Right hindlimb (tissue), 1 donor: ENCODE measurements at regions not wholly inside any gene's neighbourhood (a gene's known extent, or its start where the extent isn't known, plus 50 kb on each side); places are given as distances from the start of the nearest gene placed in this dataset.
A peak's percentile ranks its signal among the peaks of the same experiment; 100 is the strongest.

ENCODE experiments used
- DNase-seq: peaks from one replicate; pipeline ENCODE4 v3.0.0-alpha.2; 2018

DNA sequence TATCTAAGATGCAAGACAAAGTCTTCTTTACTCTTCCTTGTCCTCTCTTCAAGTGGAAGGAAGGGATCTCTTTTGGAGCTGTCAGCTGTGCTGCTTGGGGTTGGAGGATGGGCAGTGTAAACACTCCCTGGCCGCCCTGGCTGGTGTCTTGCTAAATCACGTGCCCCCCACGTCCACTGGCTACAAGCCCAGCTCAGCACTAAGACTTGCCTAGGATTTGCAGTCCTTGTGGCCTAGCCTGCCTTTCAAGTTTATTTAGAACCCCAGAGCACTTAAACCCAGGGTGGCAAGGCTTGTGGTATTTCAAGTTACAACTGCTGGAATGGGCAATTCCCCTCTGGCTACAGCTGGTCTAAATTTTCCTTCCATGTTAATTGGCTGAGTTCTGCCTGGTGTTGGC lies 272.4 kb upstream of the MYO3A start:
- no peak for DNase-seq

DNA sequence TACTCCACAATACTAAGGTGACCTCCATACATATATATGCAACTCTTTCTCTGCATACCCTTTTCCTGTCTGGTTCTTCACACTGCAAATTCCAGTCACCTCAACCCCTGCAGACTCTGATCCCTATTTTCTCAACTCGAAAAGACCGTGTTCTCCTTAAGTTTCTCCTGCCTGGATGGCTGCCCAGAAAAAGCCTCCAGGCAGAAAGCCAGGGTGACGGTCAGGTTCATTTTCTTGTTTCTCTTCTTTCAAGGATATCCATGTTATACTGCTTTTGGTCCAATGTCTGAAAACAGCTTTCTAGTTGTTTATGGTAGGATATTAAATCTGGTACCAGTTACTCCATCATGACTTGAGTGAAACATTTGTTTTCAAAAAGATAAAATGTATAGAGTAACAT lies 267.8 kb upstream of the MYO3A start:
- peak; percentile 55 for DNase-seq

DNA sequence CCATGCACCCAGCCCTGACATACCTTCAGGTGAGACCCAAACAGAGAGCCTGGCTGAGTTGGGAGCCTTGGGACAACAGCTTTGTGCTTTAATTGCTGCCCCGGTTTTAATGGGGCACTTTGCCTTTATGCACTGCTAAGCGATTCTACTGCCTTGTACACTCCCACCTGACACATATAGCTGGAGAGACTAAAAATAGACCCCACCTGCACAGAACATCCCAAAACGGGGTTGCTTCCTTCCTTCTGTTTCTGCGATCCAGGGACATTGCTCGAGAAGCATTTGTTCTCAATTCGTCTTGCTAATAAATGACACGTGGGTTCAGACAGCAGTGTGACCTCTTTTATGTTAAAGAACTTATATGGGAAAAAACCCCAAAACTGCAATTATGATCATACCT lies 258.8 kb upstream of the MYO3A start:
- no peak for DNase-seq

DNA sequence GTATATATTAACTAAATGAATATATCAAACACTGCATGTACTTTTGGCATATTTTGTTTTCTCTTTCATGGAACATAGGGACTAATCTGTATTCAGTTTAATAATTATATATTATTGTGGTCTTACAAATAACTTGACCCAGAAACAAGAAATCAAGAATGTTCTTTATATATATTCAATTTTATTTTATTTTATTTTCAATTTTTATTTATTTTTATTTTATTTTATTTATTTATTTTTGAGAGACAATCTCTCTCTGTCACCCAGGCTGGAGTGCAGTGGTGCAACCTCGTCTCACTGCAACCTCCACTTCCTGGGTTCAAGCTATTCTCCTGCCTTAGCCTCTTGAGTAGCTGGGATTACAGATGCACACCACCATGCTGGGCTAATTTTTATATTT lies 258.4 kb upstream of the MYO3A start:
- DNase-seq = no peak

DNA sequence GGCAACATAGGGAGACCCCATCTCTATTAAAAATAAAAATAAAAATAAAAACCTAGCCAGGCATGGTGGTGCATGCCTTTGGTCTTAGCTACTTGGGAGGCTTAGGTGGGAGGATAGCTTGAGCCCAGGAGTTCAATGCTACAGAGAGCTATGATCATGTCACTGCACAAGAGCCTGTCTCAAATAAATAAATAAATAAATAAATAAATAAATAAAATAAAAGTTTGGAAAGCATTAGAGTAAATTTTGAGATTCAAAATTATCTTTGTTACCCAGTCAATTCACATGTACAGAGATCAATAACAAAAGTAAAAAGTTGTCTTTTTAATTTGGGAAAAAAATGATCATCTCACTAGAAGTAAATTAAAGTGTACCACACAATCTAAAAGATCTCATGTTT lies 255.8 kb upstream of the MYO3A start:
- DNase-seq = no peak

DNA sequence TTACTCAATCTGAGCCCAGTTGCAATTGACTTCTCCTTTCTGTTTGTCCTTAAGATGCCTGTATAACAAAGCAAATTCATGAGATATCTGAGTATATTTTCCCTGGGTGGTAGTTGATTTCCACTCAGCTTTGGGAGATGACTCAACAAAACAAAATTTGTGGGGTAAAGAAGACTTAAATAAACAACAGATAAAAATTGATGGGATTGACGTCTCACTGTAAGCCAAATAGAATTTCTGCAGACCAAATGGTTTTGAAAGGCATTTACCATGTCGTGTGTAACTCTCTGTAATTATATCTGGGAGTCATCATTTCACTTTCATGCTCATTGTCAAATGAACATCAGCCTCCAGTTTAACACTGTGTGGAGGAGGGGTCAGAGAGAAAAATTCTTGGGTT lies 255.4 kb upstream of the MYO3A start:
- DNase-seq = no peak

DNA sequence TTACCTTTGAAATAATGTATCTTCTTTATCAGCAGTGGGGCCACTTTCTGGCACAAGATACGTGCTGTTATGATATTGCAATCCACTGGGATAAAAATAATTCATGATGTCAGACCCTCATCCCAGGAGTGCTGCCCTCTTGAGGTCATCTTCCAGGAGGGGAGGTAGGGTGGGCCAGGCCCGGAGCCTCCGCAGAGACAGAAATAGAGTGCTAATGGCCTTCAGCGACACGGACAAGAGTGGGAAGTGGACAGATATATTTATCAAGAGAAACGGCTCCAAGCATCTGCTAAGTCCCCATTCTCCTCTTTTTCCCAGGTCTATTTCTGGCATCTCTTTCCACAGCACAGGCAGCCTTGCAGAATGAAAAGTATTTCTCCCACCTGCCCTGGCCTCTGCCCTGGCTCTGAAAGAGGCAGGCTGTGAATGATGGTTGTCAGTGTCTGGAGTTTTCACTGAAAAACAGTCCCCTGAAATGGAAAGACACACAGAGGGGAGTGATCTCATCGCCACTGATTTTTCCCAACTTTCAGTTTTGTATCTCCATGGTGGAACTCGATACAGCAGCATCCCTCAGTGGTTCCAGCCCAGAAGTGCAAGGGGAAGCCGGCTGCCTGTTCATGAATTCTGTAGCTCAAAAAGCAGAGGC lies 251.7 kb upstream of the MYO3A start:
- peak; percentile 62 for DNase-seq

DNA sequence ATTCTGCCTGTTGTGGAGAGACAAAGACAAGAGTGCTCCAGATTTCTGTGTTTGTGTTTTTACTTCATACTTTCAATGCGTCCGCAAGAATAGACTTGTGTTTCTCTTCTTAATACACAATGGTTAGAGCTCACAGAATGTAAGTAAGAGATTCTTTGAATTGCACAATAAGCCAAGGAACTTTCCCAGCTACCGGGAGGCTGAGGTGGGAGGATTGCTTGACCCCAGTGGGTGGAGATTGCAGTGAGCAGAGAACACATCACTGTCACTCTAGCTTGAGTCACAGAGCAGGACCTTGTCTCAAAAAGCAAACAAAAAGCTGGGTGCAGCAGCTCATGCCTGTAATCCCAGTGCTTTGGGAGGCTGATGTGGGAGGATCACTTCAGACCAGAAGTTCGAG lies 250.7 kb upstream of the MYO3A start:
- DNase-seq = no peak

DNA sequence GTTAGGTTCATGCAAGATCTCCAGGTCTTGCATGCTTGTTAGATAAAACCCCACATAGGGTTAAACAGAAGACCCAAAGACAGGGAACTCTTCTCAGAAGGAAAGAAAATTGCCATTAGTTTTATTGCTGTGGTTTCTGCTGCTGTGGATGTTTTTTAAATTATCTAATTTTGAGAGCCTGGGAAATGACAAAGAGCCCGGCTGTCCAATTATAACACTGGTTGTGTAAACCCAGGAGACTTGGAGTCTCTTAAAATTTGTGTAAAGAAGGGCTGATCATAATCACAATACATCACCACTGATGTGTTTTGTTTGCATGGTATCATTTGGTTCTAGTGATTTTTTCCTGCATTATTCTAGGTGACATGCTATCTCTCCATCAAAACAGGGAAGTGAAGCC lies 246.5 kb upstream of the MYO3A start:
- no peak for DNase-seq

DNA sequence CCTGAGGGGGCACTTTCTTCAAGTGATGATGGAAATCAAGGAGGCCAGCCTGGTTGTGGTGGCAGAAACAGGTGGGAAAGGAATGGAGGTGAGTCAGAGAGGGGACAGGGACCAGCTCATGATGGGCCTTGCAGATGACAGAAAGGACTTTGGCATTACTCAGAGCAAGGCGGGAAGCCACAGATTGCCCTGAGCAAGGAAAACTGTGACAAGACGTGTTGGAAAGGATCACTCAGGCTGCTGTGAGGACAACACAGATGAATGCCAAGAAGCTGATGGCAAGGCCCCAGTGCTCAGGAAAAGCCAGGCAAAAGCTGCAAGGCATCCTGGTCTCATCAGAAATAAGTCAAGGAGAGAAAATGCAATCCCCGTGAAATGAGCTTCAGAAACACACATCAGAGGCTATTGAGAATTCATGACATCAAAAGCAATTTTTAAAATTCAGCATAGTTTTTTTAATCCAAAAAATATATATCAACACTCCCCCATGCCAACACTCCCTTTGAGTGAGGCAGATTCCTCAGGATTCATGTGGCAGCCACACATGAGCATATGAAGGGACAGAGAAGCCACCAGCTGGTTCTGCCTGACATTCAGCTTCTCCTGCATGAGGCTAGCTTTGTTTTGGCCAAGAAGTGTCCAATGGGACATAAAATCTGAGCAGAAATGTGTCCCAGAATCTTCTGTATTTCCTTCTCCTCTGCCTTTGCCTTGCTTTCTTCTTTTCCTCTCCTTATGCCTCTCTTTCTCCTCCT lies 244.5 kb upstream of the MYO3A start:
- no peak for DNase-seq

DNA sequence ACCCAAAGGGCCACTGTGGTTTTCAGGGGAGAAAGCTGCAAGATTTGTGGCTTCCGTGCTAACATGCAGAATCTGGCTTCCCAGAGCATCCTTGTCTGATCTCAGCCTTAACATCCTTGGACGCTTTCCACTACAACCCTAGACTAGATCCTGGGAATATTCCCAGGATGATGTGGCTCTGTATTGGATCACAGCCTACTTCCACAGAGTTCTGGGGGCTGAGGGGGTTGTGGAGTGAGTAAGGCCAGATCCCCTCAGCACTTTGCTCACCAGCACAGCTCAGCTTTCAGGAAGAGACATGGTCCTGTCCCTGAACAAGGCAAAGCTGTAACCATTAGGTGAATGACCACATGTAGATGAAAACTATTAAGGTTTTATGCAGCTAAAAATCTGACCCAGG lies 241.3 kb upstream of the MYO3A start:
- DNase-seq = no peak

DNA sequence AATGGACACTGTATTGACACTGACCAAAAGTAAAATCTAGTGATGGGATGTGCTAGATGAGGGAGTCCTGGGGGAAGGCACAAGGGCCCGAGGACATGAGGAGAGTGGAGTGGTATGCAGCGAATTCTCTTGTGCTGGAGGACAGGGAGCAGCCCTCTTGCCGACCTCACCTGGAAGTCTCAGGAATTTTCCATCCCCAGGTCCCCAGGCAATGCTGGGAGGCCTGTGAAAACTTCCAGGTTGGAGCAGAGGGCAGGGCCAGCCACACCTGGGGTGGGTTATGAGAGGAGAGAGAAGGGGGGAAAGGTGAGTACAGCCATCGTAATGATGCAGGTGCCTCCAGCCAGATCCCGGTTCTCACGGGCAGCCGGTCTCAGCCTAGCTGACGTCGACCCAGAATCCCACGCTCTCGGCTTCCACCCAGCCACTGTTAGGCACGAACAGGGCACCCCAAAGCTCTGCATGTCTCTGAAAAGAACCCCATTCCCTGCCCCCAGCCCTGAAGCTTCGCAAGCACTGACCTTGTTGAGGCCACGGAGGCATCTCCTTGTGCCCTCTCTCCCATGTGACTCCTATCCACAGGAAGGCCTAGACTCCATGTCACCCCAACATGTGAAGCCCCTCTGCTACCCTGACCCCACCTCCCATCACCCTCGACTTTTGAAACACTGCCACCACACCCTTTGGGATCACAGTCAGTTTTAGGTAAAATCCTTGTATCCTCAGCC lies 239.7 kb upstream of the MYO3A start:
- DNase-seq = no peak

DNA sequence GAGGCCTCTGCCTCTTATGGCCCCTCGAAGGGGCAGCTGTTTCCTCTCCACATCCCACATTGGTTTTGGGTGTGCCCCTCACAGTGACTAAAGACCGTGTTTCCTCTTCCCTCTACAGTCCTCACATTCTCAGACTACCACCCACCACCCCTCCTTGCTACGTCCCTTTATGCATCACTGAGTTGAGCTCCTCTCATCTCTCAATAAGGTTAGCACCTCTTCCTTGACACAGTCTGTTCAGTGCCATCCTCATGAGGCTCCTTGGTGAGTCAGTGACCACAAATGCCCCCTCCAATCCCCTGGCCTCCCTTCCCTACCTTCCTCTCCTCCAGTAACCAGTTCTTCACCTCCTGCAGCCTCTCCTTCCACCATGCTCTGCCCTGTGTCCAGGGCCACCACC lies 239.1 kb upstream of the MYO3A start:
- no peak for DNase-seq

DNA sequence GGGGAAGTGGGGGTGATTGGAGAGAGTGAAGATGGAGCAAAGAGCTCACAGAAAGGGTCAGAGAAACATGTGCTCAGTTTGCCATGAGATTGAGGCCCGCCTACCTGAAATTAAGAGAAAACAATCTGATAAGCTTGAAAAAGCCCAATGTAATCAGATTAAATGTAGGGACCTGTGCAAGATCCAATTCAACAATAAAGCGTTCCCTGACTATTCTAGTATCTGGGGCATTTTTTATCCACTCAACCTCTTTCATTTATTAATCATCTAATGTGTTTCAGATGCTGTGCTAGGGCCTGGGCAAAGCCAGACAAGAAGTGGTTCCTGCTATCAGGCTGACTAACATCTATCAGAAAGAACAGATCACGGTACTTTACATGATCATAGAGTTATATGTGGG lies 238.4 kb upstream of the MYO3A start:
- no peak for DNase-seq

DNA sequence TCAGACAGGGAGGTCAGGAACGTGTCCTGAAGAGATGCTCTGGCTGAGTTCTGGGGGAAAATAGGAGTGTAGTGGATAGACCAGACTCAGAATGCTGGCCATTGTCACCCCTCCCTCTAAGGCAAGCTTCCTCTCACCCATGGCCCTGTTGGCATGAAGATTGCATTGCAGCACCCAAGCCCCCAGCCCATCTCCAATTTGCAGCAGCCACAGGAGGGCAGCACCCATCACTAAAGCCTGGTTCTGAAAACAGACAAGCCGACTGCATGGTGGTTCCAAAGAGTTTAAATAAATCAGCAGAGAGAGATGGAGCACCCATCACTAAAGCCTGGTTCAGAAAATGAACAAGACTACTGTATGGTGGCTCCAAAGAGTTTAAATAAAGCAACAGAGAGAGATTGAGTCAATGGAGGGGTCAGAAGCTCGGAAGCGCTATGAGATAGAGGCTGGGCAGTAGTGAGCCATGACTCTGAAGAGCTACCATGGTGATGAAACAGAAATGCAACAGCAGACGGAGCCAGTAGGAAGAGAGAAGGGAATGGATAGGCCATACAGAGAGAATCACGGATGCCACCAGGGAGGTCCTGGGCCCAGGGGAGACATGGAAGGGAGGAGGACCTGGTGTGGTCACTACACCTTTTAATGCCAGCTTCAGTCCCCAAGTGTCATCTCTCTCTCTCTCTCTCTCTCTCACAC lies 237.9 kb upstream of the MYO3A start:
- DNase-seq = no peak

DNA sequence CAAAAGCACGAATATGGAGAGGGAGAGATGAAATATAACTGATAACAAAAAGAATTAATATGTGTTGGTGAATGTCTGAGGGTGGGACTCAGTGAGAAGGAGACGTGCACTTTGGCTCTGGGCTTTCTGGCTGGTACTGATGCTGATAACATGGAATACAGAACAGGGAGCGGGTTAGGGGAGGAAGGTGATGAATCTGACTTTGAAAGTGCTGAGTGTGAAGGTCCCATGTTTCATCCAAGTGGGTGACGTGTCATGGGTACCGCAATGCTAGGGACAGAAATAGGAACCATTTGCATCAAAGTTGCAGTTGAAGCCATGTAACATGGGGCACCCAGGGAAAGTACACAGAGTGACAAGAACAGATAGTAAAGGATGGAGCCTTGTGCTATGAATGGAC lies 236.6 kb upstream of the MYO3A start:
- no peak for DNase-seq

DNA sequence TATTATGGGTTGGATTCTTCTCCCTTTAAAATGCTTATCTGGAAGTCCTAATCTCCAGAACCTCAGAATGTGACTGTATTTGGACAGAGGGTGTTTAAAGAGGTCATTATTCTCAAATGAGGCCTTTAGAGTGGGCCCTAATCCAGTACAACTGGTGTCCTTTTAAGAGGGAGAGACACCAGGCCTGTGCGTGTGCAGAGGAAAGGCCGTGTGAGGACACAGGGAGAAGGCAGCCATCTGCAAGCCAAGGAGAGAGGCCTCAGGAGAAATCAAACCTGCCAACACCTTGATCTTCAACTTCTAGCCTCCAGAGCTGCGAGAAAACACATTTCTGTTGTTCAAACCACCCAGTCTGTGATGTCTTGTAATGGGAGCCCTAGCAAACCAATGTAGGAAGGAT lies 235.4 kb upstream of the MYO3A start:
- DNase-seq = no peak

DNA sequence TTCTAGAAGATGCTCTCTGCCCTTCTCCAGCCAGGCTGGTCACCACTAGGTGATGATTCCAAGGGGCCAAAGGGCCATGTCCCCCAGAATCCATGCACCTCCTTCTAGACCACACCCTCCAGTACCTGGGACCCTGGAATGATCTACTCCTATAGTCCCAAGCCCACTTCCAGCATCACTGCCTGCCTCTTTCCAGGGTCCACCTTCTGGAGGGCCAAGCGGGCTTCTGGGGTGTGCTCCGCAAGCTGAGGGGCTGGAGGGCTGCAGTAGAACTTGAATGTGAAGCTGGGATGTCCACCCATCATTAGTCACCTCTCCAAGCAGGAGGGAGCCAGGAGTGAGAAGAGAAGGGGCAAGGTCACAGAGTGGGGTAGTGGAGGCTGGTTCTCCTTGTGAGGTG lies 234.4 kb upstream of the MYO3A start:
- no peak for DNase-seq

DNA sequence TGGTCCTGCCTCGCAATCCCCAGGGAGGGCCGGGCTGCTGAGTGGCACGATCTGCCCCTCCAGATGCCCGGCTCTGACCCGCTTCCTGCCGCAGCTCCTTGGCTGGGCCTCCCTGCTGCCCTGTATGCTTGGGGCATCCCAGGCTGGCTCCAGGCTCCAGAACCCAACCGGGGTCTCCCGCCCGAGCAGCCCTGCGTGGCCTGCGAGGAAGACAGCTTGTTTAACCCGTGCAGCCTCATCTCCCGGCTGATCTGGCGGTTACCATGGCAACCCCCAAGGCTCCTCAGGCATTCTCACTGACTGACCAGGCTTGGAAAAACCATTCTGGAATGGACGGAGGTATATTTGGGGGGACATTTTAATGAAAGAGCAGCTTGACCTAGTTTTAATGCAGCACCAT lies 232.4 kb upstream of the MYO3A start:
- DNase-seq = no peak

DNA sequence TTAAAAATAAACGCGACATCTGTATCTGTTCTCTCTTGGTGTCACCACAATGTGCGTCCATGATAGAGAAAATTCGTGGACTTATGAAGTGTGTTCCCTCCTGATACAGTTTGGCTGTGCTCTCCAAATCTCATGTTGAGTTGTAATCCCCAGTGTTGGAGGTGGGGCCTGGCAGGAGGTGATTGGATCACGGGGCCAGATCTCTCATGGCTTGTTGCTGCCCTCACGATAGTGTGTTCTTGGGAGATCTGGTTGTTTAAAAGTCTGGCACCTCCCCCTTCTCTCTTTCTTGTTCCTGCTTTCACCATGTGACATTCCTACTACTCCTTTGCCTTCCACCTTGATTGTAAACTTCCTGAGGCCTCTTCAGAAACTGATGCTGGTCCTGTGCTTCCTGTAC lies 229.4 kb upstream of the MYO3A start:
- no peak for DNase-seq

DNA sequence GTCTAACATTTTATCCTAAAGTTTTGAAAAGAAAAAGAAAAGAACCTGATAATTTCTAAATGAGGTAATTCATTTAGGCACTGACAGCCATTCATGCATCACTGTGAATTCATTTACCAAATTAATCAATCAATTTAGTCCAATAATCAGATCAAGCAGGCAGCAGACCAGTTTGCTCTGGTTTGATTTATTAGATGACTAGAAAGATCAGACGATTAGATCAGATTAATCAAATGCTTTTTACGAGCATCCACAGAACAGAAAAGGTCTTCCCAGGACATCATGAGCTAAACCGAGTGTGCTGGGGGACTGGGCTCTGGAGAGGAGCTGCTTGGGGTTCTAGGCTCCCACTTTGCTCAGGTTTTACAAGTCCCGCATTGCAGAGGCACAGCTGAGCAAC lies 226.5 kb upstream of the MYO3A start:
- DNase-seq = no peak

DNA sequence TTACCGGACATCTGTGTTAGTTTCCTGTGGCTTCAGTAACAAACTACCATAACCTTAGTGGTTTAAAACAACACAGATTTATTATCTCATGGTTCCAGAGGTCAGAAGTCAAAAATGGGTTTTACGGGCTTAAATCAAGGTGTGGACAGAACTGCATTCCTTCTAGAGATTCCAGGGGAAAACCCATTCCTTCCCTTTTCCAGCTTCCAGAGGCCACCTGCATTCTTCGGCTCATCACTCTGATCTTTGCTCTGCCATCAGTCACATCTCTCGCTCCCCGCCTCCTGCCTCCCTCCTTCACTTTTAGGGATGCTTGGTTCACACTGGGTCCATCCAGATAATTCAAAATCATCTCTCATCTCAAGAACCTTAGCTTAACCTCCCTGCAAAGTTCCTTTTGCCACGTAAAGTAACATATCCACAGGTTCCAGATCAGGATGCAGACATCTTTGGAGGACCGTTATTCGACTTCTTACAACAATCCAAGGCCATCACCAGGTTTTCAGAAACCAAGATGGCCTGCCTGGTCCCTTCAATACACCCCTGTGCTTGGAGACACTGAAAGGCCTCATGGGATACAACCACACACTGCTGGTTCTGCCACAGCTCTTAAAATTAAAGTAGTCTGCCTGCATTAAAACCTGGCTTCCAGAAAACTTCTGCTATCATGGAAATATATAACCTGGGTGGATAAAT lies 225.9 kb upstream of the MYO3A start:
- no peak for DNase-seq

DNA sequence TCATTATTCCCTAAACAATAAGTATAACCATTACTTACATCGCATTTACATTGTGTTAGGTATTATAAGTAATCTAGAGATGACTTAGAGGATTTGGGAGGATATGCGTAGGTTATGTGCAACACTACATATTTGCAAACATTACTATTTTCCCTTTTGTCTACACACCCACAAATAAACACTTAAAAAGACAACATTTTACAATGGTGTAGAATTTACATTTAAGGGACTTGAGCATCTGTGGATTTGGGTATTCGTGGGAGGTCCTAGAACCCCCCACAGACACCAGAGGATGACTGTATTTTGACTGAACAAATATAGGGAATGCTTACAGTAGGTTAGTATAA lies 220.2 kb upstream of the MYO3A start:
- no peak for DNase-seq
